ENCODE measurements at regions not wholly inside any gene's neighbourhood (a gene's known extent, or its start where the extent isn't known, plus 50 kb on each side); places are given as distances from the start of the nearest gene placed in this dataset.
"Not testable (repeated sequence)": the region's sequence is repeated elsewhere in the genome, so short reads cannot be mapped to it uniquely, and the experiment has no call there.

GRCh38 chr13:65154661-65155447 lies 2075.3 kb downstream of the PCDH9 start:
- Histone ChIP-seq H3K4me3 (ENCODE audit: low read depth, low read length) (no peak overlapping the region), H3K4me1 (ENCODE audit: control insufficient read depth, insufficient read depth, low read length, unreplicated experiment) (no peaks in the 10 kb centered on the region), H3K27ac (ENCODE audit: low read depth, low read length) (no peak overlapping the region), H3K27me3 (ENCODE audit: insufficient read depth, low read length) (no peaks in the 10 kb centered on the region), H2AFZ (ENCODE audit: low read length, unreplicated experiment) (peak overlapping the region; percentile 17), H3K79me2 (ENCODE audit: control insufficient read depth, insufficient read depth, low read length, unreplicated experiment) (no peaks in the 10 kb centered on the region), H3K36me3 (ENCODE audit: insufficient read depth, low read length) (no peaks in the 10 kb centered on the region)

- no peak overlapping the region for H3K4me3 ChIP-seq (ENCODE audit: low read depth, low read length)
- H3K79me2 ChIP-seq (ENCODE audit: control insufficient read depth, insufficient read depth, low read length, unreplicated experiment) = no peaks in the 10 kb centered on the region
- H3K4me1 ChIP-seq (ENCODE audit: control insufficient read depth, insufficient read depth, low read length, unreplicated experiment) = no peaks in the 10 kb centered on the region
- no peak overlapping the region for H2AFZ ChIP-seq (ENCODE audit: low read length, unreplicated experiment)
- H3K36me3 ChIP-seq (ENCODE audit: insufficient read depth, low read length) = no peaks in the 10 kb centered on the region
- H3K27ac ChIP-seq (ENCODE audit: low read depth, low read length) = no peak overlapping the region
- H3K27me3 ChIP-seq (ENCODE audit: insufficient read depth, low read length) = no peaks in the 10 kb centered on the region
Observed at GRCh38 chr13:65149687-65150086, 2080.4 kb downstream of the PCDH9 start.

GRCh38 chr13:65143920-65144319 lies 2086.2 kb downstream of the PCDH9 start:
- H3K4me3 ChIP-seq (ENCODE audit: low read depth, low read length) = no peak overlapping the region
- no peaks in the 10 kb centered on the region for H3K79me2 ChIP-seq (ENCODE audit: control insufficient read depth, insufficient read depth, low read length, unreplicated experiment)
- no peaks in the 10 kb centered on the region for H3K27me3 ChIP-seq (ENCODE audit: insufficient read depth, low read length)
- H2AFZ ChIP-seq (ENCODE audit: low read length, unreplicated experiment) = no peak overlapping the region
- no peaks in the 10 kb centered on the region for H3K4me1 ChIP-seq (ENCODE audit: control insufficient read depth, insufficient read depth, low read length, unreplicated experiment)
- no peaks in the 10 kb centered on the region for H3K36me3 ChIP-seq (ENCODE audit: insufficient read depth, low read length)
- H3K27ac ChIP-seq (ENCODE audit: low read depth, low read length) = no peak overlapping the region

GRCh38 chr13:65133094-65133493 lies 2097.0 kb downstream of the PCDH9 start:
- H2AFZ ChIP-seq (ENCODE audit: low read length, unreplicated experiment) = no peak overlapping the region
- H3K36me3 ChIP-seq (ENCODE audit: insufficient read depth, low read length) = no peaks in the 10 kb centered on the region
- H3K27me3 ChIP-seq (ENCODE audit: insufficient read depth, low read length) = no peaks in the 10 kb centered on the region
- no peak overlapping the region for H3K4me3 ChIP-seq (ENCODE audit: low read depth, low read length)
- no peaks in the 10 kb centered on the region for H3K79me2 ChIP-seq (ENCODE audit: control insufficient read depth, insufficient read depth, low read length, unreplicated experiment)
- no peak overlapping the region for H3K27ac ChIP-seq (ENCODE audit: low read depth, low read length)
- no peaks in the 10 kb centered on the region for H3K4me1 ChIP-seq (ENCODE audit: control insufficient read depth, insufficient read depth, low read length, unreplicated experiment)

- Histone ChIP-seq H3K4me1 (ENCODE audit: control insufficient read depth, insufficient read depth, low read length, unreplicated experiment) (no peaks in the 10 kb centered on the region), H3K27ac (ENCODE audit: low read depth, low read length) (no peak overlapping the region), H3K36me3 (ENCODE audit: insufficient read depth, low read length) (no peaks in the 10 kb centered on the region), H2AFZ (ENCODE audit: low read length, unreplicated experiment) (no peak overlapping the region), H3K4me3 (ENCODE audit: low read depth, low read length) (no peak overlapping the region), H3K27me3 (ENCODE audit: insufficient read depth, low read length) (no peaks in the 10 kb centered on the region), H3K79me2 (ENCODE audit: control insufficient read depth, insufficient read depth, low read length, unreplicated experiment) (no peaks in the 10 kb centered on the region)
Observed at GRCh38 chr13:65125236-65125635, 2104.9 kb downstream of the PCDH9 start.

GRCh38 chr13:65112531-65112941 lies 2117.6 kb downstream of the PCDH9 start:
- Histone ChIP-seq H3K36me3 (ENCODE audit: insufficient read depth, low read length) (no peaks in the 10 kb centered on the region), H2AFZ (ENCODE audit: low read length, unreplicated experiment) (no peak overlapping the region), H3K79me2 (ENCODE audit: control insufficient read depth, insufficient read depth, low read length, unreplicated experiment) (no peaks in the 10 kb centered on the region), H3K4me1 (ENCODE audit: control insufficient read depth, insufficient read depth, low read length, unreplicated experiment) (no peaks in the 10 kb centered on the region), H3K27me3 (ENCODE audit: insufficient read depth, low read length) (no peaks in the 10 kb centered on the region), H3K4me3 (ENCODE audit: low read depth, low read length) (no peak overlapping the region), H3K27ac (ENCODE audit: low read depth, low read length) (0 out of 2 replicates have a peak overlapping the region, but pooled peaks have one; percentile 20)

- no peak overlapping the region for H3K4me3 ChIP-seq (ENCODE audit: low read depth, low read length)
- H3K36me3 ChIP-seq (ENCODE audit: insufficient read depth, low read length) = no peaks in the 10 kb centered on the region
Observed at GRCh38 chr13:65112123-65112522, 2118.0 kb downstream of the PCDH9 start.

GRCh38 chr13:65111223-65111622 lies 2118.9 kb downstream of the PCDH9 start:
- no peak overlapping the region for H3K27ac ChIP-seq (ENCODE audit: low read depth, low read length)
- H3K4me3 ChIP-seq (ENCODE audit: low read depth, low read length) = no peak overlapping the region
- no peaks in the 10 kb centered on the region for H3K27me3 ChIP-seq (ENCODE audit: insufficient read depth, low read length)
- H2AFZ ChIP-seq (ENCODE audit: low read length, unreplicated experiment) = no peak overlapping the region
- H3K79me2 ChIP-seq (ENCODE audit: control insufficient read depth, insufficient read depth, low read length, unreplicated experiment) = no peaks in the 10 kb centered on the region
- H3K4me1 ChIP-seq (ENCODE audit: control insufficient read depth, insufficient read depth, low read length, unreplicated experiment) = no peaks in the 10 kb centered on the region
- H3K36me3 ChIP-seq (ENCODE audit: insufficient read depth, low read length) = no peaks in the 10 kb centered on the region

More at GRCh38 chr13:65112123-65112522, 2118.0 kb downstream of the PCDH9 start:
- Histone ChIP-seq H3K27ac (ENCODE audit: low read depth, low read length) (no peak overlapping the region), H3K4me1 (ENCODE audit: control insufficient read depth, insufficient read depth, low read length, unreplicated experiment) (no peaks in the 10 kb centered on the region), H3K27me3 (ENCODE audit: insufficient read depth, low read length) (no peaks in the 10 kb centered on the region), H3K79me2 (ENCODE audit: control insufficient read depth, insufficient read depth, low read length, unreplicated experiment) (no peaks in the 10 kb centered on the region), H2AFZ (ENCODE audit: low read length, unreplicated experiment) (no peak overlapping the region)

GRCh38 chr13:65104436-65104835 lies 2125.7 kb downstream of the PCDH9 start:
- not testable (repeated sequence) for H3K27ac ChIP-seq (ENCODE audit: low read depth, low read length); H3K4me3 ChIP-seq (ENCODE audit: low read depth, low read length); H3K27me3 ChIP-seq (ENCODE audit: insufficient read depth, low read length); H3K4me1 ChIP-seq (ENCODE audit: control insufficient read depth, insufficient read depth, low read length, unreplicated experiment); H3K36me3 ChIP-seq (ENCODE audit: insufficient read depth, low read length); H3K79me2 ChIP-seq (ENCODE audit: control insufficient read depth, insufficient read depth, low read length, unreplicated experiment); H2AFZ ChIP-seq (ENCODE audit: low read length, unreplicated experiment)

GRCh38 chr13:65103351-65103750 lies 2126.8 kb downstream of the PCDH9 start:
- Histone ChIP-seq H3K79me2 (ENCODE audit: control insufficient read depth, insufficient read depth, low read length, unreplicated experiment) (no peaks in the 10 kb centered on the region), H3K27ac (ENCODE audit: low read depth, low read length) (no peak overlapping the region), H3K27me3 (ENCODE audit: insufficient read depth, low read length) (no peaks in the 10 kb centered on the region), H3K4me3 (ENCODE audit: low read depth, low read length) (no peak overlapping the region), H2AFZ (ENCODE audit: low read length, unreplicated experiment) (no peak overlapping the region), H3K4me1 (ENCODE audit: control insufficient read depth, insufficient read depth, low read length, unreplicated experiment) (no peaks in the 10 kb centered on the region), H3K36me3 (ENCODE audit: insufficient read depth, low read length) (no peaks in the 10 kb centered on the region)

Measured in ACC112 (cell line).